Activated T-cell treated with anti-CD3 and anti-CD28 coated beads for 24 hours (primary cell): ENCODE measurements at regions not wholly inside any gene's neighbourhood (a gene's known extent, or its start where the extent isn't known, plus 50 kb on each side); places are given as distances from the start of the nearest gene placed in this dataset.

Source experiments
- DNase-seq: peaks from one replicate; pipeline ENCODE4 v3.0.0-alpha.2; 2020; ENCODE audit warnings: low read depth

GRCh38 chr1:201708691-201709090 is 120.3 kb upstream of the IPO9 start:
- DNase-seq: no peak

GRCh38 chr1:201709564-201710295 is 119.2 kb upstream of the IPO9 start:
- DNase-seq: peak; percentile 48

- DNase-seq: no peak
Observed at GRCh38 chr1:201710632-201711597, 118.0 kb upstream of the IPO9 start.

GRCh38 chr1:201711811-201712210 is 117.1 kb upstream of the IPO9 start:
- no peak for DNase-seq

GRCh38 chr1:201712387-201713085 is 116.4 kb upstream of the IPO9 start:
- DNase-seq: no peak

GRCh38 chr1:201713086-201713810 is 115.7 kb upstream of the IPO9 start:
- no peak for DNase-seq

GRCh38 chr1:201714542-201715329 is 114.2 kb upstream of the IPO9 start:
- DNase-seq: no peak

- no peak for DNase-seq
Observed at GRCh38 chr1:201715351-201715750, 113.6 kb upstream of the IPO9 start.

- no peak for DNase-seq
Observed at GRCh38 chr1:201715801-201716741, 112.9 kb upstream of the IPO9 start.

- no peak for DNase-seq
Observed at GRCh38 chr1:201716742-201717135, 112.2 kb upstream of the IPO9 start.

GRCh38 chr1:201717286-201717685 is 111.7 kb upstream of the IPO9 start:
- no peak for DNase-seq

- no peak for DNase-seq
Observed at GRCh38 chr1:201718346-201719202, 110.4 kb upstream of the IPO9 start.

GRCh38 chr1:201719812-201720521 is 109.0 kb upstream of the IPO9 start:
- DNase-seq: no peak

GRCh38 chr1:201720522-201720844 is 108.5 kb upstream of the IPO9 start:
- DNase-seq: no peak

- no peak for DNase-seq
Observed at GRCh38 chr1:201721082-201722049, 107.6 kb upstream of the IPO9 start.

- DNase-seq: no peak
Observed at GRCh38 chr1:201724039-201724765, 104.8 kb upstream of the IPO9 start.

GRCh38 chr1:201724766-201725118 is 104.2 kb upstream of the IPO9 start:
- no peak for DNase-seq
